HG03139 (cell line): ENCODE measurements at regions not wholly inside any gene's neighbourhood (a gene's known extent, or its start where the extent isn't known, plus 50 kb on each side); places are given as distances from the start of the nearest gene placed in this dataset.
"Not testable (repeated sequence)": the region's sequence is repeated elsewhere in the genome, so short reads cannot be mapped to it uniquely, and the experiment has no call there.

Source experiments
- ATAC-seq: cut with Tn5 transposase; IDR thresholded peaks from one replicate; pipeline ENCODE4 v1.9.1; 2021; ENCODE audit not compliant: unreplicated experiment

DNA sequence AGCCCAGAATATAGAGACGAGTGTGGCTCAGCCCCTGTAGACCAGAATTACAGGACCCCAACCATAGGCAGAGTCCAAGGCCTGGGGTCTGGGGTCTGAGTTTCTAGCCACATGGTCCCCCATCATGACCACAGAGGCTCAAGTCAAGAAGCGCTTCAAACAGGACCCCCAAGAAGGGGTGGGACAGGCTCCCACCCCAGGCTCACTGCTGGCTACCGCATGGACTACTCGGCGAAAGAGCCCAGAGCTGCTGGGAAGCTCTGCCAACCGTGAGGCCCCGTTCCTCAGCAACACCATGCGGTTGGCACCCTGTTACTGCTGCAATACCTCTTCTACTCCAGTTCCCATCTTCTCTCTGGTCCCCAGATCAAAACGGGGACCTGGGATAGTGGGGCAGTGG, 254.8 kb downstream of the TEX29 start:
- no peak for ATAC-seq

GRCh38 chr13:111575719-111576118, 255.3 kb downstream of the TEX29 start:
- ATAC-seq, result no peak

DNA sequence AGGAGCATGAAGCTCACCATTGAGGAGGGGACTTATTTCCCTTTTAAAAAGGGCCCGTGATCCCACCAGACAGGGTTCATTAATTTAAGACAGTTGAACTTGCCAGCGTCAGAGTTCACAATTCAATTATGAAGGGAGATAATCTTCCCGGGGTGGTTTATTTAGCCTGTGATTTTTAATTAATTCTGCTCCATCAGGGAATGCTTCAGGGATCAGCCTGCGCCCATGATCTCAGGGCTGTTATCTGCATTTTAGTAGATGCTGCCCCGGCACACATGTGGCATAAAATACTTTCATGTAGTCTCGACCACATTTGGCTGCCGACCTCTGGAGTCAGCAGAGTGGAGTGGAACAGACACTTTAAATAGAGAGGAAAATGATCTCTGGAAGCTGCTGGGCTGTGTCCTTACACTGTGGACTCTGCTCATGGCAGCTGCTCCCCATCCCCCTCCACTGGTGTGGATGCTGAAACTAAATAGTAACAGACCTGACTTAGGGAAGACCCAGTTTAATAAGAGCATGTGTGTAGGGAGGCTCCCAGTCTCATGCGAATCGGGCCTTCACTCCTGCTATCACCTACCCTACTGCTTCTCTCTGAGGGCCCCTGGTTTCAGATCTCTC, 256.9 kb downstream of the TEX29 start:
- ATAC-seq, result no peak

DNA sequence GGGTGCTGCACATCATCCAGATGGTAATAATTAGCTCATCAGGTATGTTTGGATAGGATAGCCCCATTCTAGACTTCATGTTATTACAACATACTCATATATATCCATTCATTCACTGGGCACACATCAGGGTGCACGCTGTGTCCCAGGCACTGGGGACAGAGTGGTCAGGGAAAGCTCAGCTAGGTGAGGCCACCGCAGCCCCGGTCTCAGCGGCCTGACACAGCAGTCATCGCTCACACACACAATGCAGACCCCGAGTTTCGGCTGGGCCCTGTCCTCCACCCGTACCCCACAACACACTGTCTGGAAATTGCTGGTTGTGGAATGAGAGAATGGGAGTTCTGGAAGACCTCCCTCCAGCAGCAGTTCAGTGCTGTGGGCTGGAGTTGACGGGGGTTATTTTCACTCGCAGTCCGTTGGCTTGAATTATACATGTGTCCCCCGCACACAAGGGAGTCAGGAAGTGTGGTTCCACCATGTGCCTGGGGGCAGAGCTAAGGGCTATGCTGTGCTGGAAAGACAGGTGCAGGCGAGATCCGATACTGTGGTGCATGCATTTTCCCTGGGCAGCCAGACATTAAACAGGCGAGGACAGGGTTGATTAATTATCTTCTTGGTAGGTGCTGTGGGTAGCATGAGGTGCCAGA, 257.6 kb downstream of the TEX29 start:
- no peak for ATAC-seq

- ATAC-seq, result no peak
Observed at GRCh38 chr13:111584101-111584672, 263.7 kb downstream of the TEX29 start.

GRCh38 chr13:111584870-111585269, 264.4 kb downstream of the TEX29 start:
- ATAC-seq, result no peak

- no peak for ATAC-seq
Observed at GRCh38 chr13:111586291-111586690, 265.8 kb downstream of the TEX29 start.

DNA sequence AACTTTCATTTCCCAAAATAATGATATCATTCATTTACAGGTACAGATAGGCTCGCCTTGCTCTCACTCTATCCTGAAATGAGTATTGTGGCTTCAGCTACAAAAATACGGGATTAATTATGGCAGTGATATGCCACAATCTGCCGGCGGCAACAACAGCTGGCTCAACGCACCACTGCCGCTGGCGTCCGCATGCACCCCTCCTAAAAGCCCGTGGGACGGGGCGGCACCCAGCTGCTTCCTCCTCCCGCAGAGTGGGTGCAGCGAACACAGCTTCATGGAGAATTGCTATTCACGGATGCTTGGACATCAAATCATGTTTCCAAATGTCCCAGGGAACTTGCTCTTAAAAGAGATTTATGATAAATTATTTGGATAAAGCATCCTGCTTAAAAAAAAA, 266.8 kb downstream of the TEX29 start:
- no peak for ATAC-seq

DNA sequence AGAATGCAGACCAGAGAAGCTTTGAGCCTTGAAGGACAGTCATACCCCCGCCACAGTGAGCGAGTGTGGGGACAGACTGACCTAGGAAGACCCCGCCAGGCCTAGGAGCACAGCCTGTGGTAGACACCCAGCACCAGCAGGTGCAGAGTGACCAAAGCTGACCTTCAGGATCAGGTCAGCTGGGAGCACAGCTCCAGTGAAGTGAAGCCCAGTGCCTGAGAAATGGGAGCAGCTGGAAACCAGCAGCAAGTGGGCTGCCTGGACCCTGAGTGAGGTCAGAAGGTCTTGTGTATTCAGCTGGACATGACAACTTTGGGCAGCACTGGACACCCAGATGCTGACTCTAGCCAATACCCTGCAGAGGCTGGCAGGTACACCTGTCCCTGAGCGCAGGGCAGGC, 268.9 kb downstream of the TEX29 start:
- ATAC-seq, result no peak

DNA sequence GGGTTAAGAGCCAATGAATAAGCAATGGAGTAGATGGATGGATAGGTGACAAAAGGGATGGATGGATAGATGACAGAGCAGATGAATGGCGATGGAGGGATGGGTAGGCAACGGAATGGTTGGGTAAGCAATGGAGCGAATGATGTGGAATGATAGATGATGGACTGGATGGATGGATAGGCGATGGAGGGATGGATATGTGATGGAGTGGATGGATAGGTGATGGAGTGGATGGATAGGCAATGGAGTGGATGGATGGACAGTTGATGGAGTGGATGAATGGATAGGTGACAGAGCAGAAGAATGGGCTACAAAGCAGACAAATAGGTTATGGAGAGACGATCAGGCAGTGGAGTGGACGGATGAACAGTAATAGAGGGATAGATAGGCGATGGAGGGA, 269.6 kb downstream of the TEX29 start:
- ATAC-seq, result no peak

DNA sequence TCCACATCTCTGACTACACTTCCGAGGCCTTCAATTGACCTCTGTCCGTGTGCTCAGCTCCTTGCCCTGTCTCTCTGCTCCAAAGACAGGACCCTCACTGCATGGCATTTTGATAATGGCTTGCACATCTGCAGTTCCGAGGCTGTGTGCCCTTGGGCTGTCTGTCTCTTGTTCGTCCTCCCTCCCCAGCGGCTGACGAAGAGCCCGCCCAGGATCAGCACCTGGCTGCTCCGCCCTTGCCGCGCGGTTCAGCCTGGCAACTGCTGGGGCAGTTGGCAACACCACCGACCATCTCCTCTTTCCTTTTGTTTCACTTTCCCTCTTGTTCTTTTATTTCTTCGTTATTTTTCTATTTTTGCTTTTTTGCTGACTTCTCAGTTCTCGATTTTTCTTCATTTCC, 270.4 kb downstream of the TEX29 start:
- ATAC-seq, result no peak

DNA sequence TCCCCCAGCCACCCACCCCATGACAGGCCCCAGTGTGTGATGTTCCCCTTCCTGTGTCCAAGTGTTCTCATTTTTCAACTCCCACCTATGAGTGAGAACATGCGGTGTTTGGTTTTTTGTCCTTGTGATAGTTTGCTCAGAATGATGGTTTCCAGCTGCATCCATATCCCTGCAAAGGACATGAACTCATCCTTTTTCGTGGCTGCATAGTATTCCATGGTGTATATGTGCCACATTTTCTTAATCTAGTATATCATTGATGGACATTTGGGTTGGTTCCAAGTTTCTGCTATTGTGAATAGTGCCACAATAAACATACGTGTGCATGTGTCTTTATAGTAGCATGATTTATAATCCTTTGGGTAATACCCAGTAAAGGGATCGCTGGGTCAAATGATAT, 273.0 kb downstream of the TEX29 start:
- not testable (repeated sequence) for ATAC-seq

DNA sequence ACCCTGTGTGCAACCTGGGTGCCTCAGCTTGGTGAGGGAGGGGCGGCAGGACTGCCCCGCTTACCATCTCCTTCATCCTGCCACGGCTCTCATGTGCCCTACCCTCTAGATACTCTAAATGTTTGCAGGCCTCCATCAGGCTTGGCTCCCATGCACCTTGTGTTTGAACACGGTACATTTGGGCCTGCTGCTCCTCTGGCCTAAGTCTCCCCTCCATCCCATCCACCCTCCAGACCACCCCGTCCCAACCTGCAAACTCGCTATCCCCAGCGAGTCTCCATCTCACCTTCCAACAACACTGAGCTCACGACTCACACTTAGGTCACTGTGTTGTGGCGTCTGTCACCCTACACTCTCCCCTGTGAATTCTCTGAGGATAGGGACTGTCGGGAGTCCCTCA, 274.2 kb downstream of the TEX29 start:
- ATAC-seq, result no peak

DNA sequence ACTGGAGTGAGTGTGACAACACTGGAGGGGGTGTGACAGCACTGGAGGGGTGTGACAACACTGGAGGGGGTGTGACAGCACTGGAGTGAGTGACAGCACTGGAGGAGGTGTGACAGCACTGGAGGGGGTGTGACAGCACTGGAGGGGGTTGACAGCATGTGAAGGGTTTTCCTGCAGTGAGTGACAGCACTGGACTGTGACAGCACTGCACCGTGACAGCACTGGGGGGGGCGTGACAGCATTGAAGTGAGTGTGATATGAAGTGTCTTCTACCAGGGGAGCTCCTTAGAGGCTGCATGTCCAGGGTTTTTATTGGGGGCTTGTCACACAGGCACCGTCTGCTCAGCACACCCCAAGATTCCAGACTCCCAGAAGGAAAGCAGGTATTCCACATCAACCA, 274.8 kb downstream of the TEX29 start:
- ATAC-seq, result no peak

DNA sequence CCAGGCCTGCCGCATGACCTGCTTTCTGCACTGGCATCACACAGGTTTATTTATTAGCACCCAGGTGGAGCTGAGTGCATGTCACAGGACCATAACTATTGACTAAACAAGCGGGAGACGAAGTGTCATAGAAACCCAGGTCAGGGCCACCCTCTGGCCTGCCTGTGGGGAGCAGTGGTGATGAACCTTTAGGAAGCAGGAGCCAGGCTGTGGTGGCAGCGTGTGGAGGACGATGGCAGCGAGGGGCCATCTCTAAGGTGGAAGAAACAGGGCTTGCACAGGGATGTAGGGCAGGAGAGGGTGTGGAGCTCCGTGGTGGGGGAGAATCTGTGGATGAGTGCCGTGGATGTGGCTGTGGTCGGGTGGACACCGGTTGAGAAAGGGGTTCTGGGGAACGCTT, 275.3 kb downstream of the TEX29 start:
- ATAC-seq, result no peak

DNA sequence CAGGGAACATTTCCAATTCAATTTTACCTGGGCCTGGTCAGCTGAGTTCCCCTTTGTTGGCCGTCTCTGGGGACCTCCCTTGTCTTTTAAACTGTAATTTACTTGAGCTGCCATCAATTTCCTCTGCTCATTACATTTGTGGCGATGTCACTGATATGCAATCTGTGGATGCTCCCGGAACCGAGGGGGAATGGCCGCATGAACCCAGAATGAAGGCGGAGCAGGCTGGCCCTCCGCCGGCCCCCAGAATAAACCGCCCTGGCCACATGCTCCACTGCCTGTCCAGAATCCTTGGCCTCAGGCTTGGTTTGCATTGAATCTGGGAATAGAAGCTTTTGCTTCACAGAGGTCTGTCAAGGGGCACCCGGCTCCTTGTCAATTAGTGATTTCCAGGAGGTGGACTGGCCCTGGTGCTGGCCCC, 276.8 kb downstream of the TEX29 start:
- ATAC-seq, result no peak

- no peak for ATAC-seq
Observed at GRCh38 chr13:111597618-111598017, 277.2 kb downstream of the TEX29 start.

DNA sequence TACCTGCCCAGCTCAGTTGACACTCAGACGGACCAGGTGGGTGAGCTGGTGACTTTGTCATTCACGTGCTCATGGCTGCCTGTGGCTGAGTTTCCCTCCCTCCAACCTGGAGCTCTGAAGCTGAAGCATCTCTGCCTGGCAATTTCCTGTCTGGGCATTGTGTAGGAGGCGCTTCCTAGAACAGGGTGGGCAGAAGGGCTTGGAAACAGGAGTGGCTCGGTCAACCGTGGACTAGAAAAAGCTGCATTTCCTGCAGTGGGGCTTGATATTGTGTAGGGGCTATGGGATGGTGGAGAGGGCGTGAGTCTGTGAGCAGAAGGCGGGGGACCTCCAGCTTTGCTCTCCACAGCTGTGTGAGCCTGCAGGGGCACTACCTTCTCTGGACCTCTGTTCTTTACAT, 278.3 kb downstream of the TEX29 start:
- ATAC-seq, result no peak

DNA sequence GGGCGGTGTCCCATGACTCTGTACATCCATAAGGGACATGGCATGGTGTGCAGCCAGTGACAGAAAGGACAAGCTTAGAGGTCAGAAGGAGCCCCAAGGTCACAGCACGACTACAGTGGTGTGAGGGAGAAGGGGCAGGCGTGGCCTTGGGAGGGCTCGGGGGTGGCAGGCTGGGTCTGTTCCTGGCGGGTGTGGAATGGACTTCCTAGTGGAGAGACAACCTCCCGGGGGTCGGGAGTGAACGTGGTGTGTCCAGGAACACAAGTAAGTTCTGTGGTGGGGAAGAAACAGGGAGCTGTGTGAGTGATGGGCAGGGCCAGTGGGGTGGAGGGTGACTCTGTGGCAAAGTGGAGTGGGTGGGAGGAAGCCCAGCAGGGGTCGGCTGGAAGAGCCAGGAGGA, 279.3 kb downstream of the TEX29 start:
- ATAC-seq, result no peak

GRCh38 chr13:111602874-111603273, 282.4 kb downstream of the TEX29 start:
- ATAC-seq, result no peak

GRCh38 chr13:111604097-111604496, 283.7 kb downstream of the TEX29 start:
- no peak for ATAC-seq

DNA sequence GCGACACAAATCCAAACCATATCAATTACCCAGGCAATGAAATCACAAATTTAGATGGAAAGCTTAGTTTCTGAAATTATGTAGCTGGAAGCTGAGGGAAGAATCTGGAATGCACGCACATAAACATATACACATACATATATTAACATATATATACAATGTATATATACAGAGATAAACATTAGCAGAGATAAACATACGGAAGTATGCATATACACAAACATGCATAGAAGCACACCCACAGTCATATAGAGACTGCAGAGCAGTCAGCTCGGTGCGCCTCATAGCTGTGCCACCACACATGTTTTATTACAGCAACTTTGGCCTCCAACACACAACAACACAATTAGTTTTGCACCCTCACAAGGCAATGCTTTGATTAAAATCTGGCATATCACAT, 288.1 kb downstream of the TEX29 start:
- no peak for ATAC-seq

- ATAC-seq, result no peak
Observed at GRCh38 chr13:111609631-111610030, 289.2 kb downstream of the TEX29 start.
